GM23248 (cell line): ENCODE measurements at regions not wholly inside any gene's neighbourhood (a gene's known extent, or its start where the extent isn't known, plus 50 kb on each side); places are given as distances from the start of the nearest gene placed in this dataset.

Experiments
- DNase-seq: peaks from one replicate; pipeline ENCODE4 v3.0.0-alpha.2; 2015
- H2AFZ ChIP-seq: fragments of 200-600 bp; sonication (generic); 2 replicates; pipeline ENCODE4 v1.6.1; 2016; ENCODE audit warnings: antibody characterized with exemption
- H3F3A ChIP-seq: fragments of 200-600 bp; sonication (generic); 2 replicates; pipeline ENCODE4 v1.6.1; 2016; ENCODE audit warnings: mild to moderate bottlenecking, antibody characterized with exemption, mixed run types; ENCODE audit not compliant: insufficient read depth
- H3K27ac ChIP-seq: fragments of 200-600 bp; sonication (generic); 2 replicates; pipeline ENCODE4 v1.5.1; 2016; ENCODE audit warnings: mild to moderate bottlenecking
- H3K27me3 ChIP-seq: fragments of 200-600 bp; sonication (generic); replicated peaks from 2 replicates; pipeline ENCODE4 v1.6.1; 2016; ENCODE audit warnings: mild to moderate bottlenecking; ENCODE audit not compliant: insufficient read depth
- H3K36me3 ChIP-seq: fragments of 200-600 bp; sonication (generic); 2 replicates; pipeline ENCODE4 v1.6.1; 2016; ENCODE audit warnings: low read depth, mild to moderate bottlenecking
- H3K4me1 ChIP-seq: fragments of 200-600 bp; sonication (generic); 2 replicates; pipeline ENCODE4 v1.6.1; 2016; ENCODE audit warnings: mild to moderate bottlenecking; ENCODE audit not compliant: insufficient read depth
- H3K4me2 ChIP-seq: fragments of 200-600 bp; sonication (generic); one replicate; pipeline ENCODE4 v1.6.1; 2016; ENCODE audit warnings: mild to moderate bottlenecking; ENCODE audit not compliant: unreplicated experiment
- H3K4me3 ChIP-seq: fragments of 200-600 bp; sonication (generic); 2 replicates; pipeline ENCODE4 v1.5.1; 2016; ENCODE audit warnings: mild to moderate bottlenecking
- H3K79me2 ChIP-seq: fragments of 200-600 bp; sonication (generic); 2 replicates; pipeline ENCODE4 v1.6.1; 2016; ENCODE audit warnings: mild to moderate bottlenecking; ENCODE audit not compliant: insufficient read depth
- H3K9ac ChIP-seq: fragments of 200-600 bp; sonication (generic); 2 replicates; pipeline ENCODE4 v1.6.1; 2016; ENCODE audit warnings: mild to moderate bottlenecking
- H3K9me2 ChIP-seq: fragments of 200-600 bp; sonication (generic); 2 replicates; pipeline ENCODE4 v1.6.1; 2016; ENCODE audit warnings: mixed run types, mild to moderate bottlenecking, moderate library complexity; ENCODE audit not compliant: insufficient read depth
- H3K9me3 ChIP-seq: fragments of 200-600 bp; sonication (generic); one replicate; pipeline ENCODE4 v1.6.1; 2017; ENCODE audit warnings: low read depth
- H4K20me1 ChIP-seq: fragments of 200-600 bp; sonication (generic); 2 replicates; pipeline ENCODE4 v1.6.0; 2016; ENCODE audit not compliant: insufficient read depth
- EZH2 ChIP-seq: fragments of 200-600 bp; sonication (generic); IDR thresholded peaks from 2 replicates; pipeline ENCODE4 v1.6.1; 2018; ENCODE audit warnings: antibody characterized with exemption, mild to moderate bottlenecking; ENCODE audit not compliant: insufficient read depth, poor library complexity, severe bottlenecking
- EZH2phosphoT487 ChIP-seq: fragments of 200-600 bp; sonication (generic); IDR thresholded peaks from 2 replicates; pipeline ENCODE4 v1.6.1; 2018; ENCODE audit warnings: antibody characterized with exemption, moderate library complexity, mild to moderate bottlenecking, low read depth; ENCODE audit not compliant: insufficient read depth
- WGBS, 2 experiments: methylation state at CpG; one replicate each; pipeline ENCODE4 v1.1.6; 2015 to 2017; ENCODE audit warnings: low lambda C conversion rate in 2 of 2, low coverage in 1 of 2; ENCODE audit errors: missing lambda C conversion rate in 2 of 2; 5-methylcytosine and 5-hydroxymethylcytosine counted together
- in situ Hi-C: fragments of 300-500 bp; cut with MboI; formaldehyde crosslinking; loops from 2 replicates; pipeline ENCODE4 v1.15.0; 2020

DNA sequence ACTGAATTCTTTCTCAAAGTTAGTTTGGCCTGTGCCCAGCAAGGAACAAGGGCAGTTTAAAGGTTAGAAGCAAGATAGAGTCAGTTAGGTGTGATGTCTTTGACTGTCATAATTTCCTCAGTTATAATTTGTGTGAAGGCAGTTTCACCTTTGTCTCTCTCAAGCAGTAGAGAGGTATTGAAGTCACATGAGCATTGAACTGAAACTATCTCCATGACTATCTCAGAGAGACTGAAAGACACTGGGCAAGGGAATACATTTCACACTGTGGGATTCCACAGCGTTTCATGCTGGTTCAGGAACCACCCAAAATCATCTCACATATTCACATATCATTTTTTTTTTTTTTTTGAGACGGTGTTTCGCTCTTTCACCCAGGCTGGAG, 366.1 kb downstream of the PREX1 start:
- no peaks in the 10 kb centered on the region for H4K20me1 ChIP-seq
- H3K4me2 ChIP-seq = no peak overlapping the region
- H3K79me2 ChIP-seq = no peaks in the 10 kb centered on the region
- H2AFZ ChIP-seq = no peak overlapping the region
- H3K4me1 ChIP-seq = no peaks in the 10 kb centered on the region
- 36 to 39% methylated on average over 3 of the region's 3 CpGs for WGBS, 2 experiments
- H3K27ac ChIP-seq = no peak overlapping the region
- no peak overlapping the region for H3K9ac ChIP-seq
- TF ChIP-seq EZH2phosphoT487 = no peak
- no peak for TF ChIP-seq EZH2
- H3K36me3 ChIP-seq = no peaks in the 10 kb centered on the region
- no peak for DNase-seq
- H3K27me3 ChIP-seq = no peaks in the 10 kb centered on the region
- H3K9me3 ChIP-seq = no peaks in the 10 kb centered on the region
- no peaks in the 10 kb centered on the region for H3F3A ChIP-seq
- H3K9me2 ChIP-seq = no peaks in the 10 kb centered on the region
- H3K4me3 ChIP-seq = no peak overlapping the region
- in situ Hi-C loops = no loop called here

DNA sequence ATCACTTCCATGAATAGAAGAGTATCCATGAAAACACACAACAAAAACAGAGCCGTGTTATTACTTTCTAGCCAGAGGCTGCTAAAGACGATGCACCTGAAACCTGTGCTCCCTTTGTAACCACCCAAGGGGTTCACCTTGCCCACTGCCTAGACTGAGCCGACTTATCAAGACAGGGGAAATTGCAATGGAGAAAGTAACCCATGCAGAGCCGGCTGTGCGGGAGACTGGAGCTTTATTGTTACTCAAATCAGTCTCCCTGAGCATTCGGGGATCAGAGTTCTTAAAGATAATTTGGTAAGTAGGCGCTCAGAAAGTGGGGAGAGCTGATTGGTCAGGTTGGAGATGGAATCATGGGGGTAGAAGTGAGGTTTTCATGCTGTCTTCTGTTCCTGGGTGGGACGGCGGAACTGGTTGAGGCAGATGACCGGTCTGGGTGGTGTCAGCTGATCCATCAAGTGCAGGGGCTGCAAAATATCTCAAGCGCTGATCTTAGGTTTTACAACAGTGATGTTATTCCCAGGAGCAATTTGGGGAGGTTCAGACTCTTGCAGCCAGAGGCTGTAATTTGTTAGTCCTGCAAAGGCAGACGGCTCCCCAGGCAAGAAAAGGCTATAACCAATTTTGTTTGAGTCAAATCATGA, 366.6 kb downstream of the PREX1 start:
- H3K79me2 ChIP-seq = no peaks in the 10 kb centered on the region
- no peak overlapping the region for H3K4me3 ChIP-seq
- no peaks in the 10 kb centered on the region for H3K4me1 ChIP-seq
- no peaks in the 10 kb centered on the region for H3K27me3 ChIP-seq
- no peaks in the 10 kb centered on the region for H3K9me3 ChIP-seq
- H3F3A ChIP-seq = no peaks in the 10 kb centered on the region
- H4K20me1 ChIP-seq = no peaks in the 10 kb centered on the region
- no peak overlapping the region for H3K9ac ChIP-seq
- DNase-seq = no peak
- no peaks in the 10 kb centered on the region for H3K36me3 ChIP-seq
- no peak overlapping the region for H2AFZ ChIP-seq
- no peak overlapping the region for H3K4me2 ChIP-seq
- TF ChIP-seq EZH2 (no peak), EZH2phosphoT487 (no peak)
- 68 to 69% methylated on average over 12 of the region's 12 CpGs for WGBS, 2 experiments
- in situ Hi-C loops = no loop called here
- H3K27ac ChIP-seq = no peak overlapping the region
- no peaks in the 10 kb centered on the region for H3K9me2 ChIP-seq

DNA sequence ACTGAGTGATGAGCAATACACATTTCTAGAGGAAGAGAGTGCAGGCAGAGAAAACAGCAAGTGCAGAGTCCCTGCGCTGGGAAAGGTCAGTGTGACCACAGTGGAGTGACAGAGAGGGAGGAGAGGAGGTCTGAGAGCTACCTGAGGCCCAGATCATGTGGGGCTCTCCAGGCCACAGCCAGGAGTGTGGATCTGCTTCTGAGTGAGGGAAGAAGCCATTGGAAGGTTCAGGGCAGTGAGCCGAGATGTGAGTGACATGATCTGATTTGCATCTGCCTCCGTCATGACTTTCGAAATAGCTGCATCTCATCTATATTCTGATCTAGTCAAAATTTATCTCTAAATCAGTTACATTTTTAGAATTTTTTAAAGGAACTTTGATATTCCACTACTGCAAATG, 367.1 kb downstream of the PREX1 start:
- H3K36me3 ChIP-seq = no peaks in the 10 kb centered on the region

DNA sequence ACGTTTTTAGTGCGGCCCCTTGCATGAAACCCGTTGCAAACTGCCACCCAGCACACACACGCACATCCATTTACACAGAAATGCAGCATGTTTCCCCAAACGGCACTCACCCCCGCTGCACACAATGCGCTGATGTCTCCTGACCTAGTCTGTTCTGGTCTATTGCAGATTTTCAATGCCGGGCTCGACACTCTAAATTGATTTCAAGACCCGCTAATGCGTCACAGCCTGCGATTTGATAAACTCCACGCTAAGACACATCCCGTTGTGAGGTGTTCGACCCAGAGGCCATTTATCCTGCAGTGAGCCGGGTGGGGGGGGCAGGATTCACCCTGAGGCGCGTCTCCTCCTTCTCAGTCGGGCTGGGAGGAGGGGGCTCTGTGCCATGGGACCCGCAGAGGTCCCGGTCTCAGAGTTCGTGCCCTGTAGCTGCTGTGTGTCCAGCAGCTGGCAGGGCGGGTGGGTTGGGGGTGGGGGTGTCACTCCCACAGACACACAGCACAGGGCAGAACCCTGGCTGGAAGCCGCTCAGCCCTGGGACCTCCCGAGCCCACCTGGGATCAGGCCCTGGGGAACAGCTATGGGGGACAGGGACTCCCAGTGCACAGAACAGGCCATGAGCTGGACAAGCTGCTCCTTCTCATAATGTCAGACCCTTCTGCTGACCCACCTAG, 367.9 kb downstream of the PREX1 start:
- H4K20me1 ChIP-seq = no peaks in the 10 kb centered on the region
- H3K4me2 ChIP-seq = no peak overlapping the region
- no peak overlapping the region for H2AFZ ChIP-seq
- no peaks in the 10 kb centered on the region for H3K27me3 ChIP-seq
- no peaks in the 10 kb centered on the region for H3K9me2 ChIP-seq
- no peaks in the 10 kb centered on the region for H3K79me2 ChIP-seq
- H3K27ac ChIP-seq = no peak overlapping the region
- no peaks in the 10 kb centered on the region for H3K36me3 ChIP-seq
- no peaks in the 10 kb centered on the region for H3K9me3 ChIP-seq
- no peaks in the 10 kb centered on the region for H3K4me1 ChIP-seq
- no peak overlapping the region for H3K9ac ChIP-seq
- TF ChIP-seq EZH2 = no peak
- TF ChIP-seq EZH2phosphoT487 = no peak
- H3K4me3 ChIP-seq = no peak overlapping the region
- DNase-seq = no peak
- in situ Hi-C loops = no loop called here
- WGBS, 2 experiments = 74 to 75% methylated on average over 19 to 25 of the region's 25 CpGs
- no peaks in the 10 kb centered on the region for H3F3A ChIP-seq

More for the DNA sequence above, 367.1 kb downstream of the PREX1 start:
- no peak for DNase-seq
- Histone ChIP-seq H3K27ac (no peak overlapping the region), H4K20me1 (no peaks in the 10 kb centered on the region), H3K9me2 (no peaks in the 10 kb centered on the region), H3K9me3 (no peaks in the 10 kb centered on the region), H3K4me2 (no peak overlapping the region), H3F3A (no peaks in the 10 kb centered on the region), H3K27me3 (no peaks in the 10 kb centered on the region), H3K79me2 (no peaks in the 10 kb centered on the region), H3K4me1 (no peaks in the 10 kb centered on the region), H3K9ac (no peak overlapping the region), H3K4me3 (no peak overlapping the region), H2AFZ (no peak overlapping the region)
- TF ChIP-seq EZH2 = no peak
- TF ChIP-seq EZH2phosphoT487 = no peak
- WGBS, 2 experiments = 90 to 92% methylated on average over 4 of the region's 4 CpGs
- in situ Hi-C loops = no loop called here
